22Rv1 (cell line): ENCODE measurements at regions not wholly inside any gene's neighbourhood (a gene's known extent, or its start where the extent isn't known, plus 50 kb on each side); places are given as distances from the start of the nearest gene placed in this dataset.

Source experiments
- ZFX ChIP-seq: fragments of 450-650 bp; IDR thresholded peaks from 2 replicates; pipeline ENCODE4 v1.6.1; 2017; ENCODE audit warnings: antibody characterized with exemption, borderline replicate concordance
- TF ChIP-seq, protein P1 (sequence below): fragments of 450-650 bp; IDR thresholded peaks from 2 replicates; pipeline ENCODE4 v1.5.1; 2017; ENCODE audit warnings: mild to moderate bottlenecking

DNA sequence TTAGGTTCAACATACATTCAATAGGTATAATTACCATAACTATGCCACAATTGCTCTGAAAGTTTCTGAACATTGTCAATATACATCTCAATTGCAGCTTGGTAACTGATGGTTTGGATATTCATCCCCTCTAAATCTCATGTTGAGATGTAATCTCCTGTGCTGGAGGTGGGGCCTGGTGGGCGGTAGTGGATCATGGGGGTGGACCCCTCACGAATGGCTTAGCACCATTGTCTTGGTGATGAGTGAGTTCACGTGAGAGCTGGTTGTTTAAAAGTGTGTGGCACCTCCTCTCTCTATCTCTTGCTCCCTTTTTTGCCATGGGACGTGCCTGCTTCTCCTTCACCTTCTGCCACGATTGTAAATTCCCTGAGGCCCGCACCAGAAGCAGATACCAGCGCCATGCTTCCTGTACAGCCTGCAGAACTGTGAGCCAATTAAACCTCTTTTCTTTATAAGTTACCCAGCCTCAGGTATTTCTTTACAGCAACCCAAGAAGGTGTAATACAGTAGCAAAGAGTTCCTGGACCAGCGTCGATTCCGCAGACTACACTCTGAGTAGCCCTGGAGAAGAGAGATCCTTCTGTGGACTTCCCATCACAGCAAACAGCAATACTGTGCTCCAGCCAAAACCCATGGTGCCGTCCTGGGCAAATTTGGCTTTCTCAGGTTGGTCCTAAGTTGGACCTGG lies 83.8 kb upstream of the GRB10 start:
- TF ChIP-seq, protein P1, sequence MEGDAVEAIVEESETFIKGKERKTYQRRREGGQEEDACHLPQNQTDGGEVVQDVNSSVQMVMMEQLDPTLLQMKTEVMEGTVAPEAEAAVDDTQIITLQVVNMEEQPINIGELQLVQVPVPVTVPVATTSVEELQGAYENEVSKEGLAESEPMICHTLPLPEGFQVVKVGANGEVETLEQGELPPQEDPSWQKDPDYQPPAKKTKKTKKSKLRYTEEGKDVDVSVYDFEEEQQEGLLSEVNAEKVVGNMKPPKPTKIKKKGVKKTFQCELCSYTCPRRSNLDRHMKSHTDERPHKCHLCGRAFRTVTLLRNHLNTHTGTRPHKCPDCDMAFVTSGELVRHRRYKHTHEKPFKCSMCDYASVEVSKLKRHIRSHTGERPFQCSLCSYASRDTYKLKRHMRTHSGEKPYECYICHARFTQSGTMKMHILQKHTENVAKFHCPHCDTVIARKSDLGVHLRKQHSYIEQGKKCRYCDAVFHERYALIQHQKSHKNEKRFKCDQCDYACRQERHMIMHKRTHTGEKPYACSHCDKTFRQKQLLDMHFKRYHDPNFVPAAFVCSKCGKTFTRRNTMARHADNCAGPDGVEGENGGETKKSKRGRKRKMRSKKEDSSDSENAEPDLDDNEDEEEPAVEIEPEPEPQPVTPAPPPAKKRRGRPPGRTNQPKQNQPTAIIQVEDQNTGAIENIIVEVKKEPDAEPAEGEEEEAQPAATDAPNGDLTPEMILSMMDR = no peak
- TF ChIP-seq ZFX = no peak
